ENCODE measurements at regions not wholly inside any gene's neighbourhood (a gene's known extent, or its start where the extent isn't known, plus 50 kb on each side); places are given as distances from the start of the nearest gene placed in this dataset.
A peak's percentile ranks its signal among the peaks of the same experiment; 100 is the strongest.
"Not testable (repeated sequence)": the region's sequence is repeated elsewhere in the genome, so short reads cannot be mapped to it uniquely, and the experiment has no call there.

- no peak for DNase-seq
Measured at GRCh38 chr13:109428146-109428545, 358.2 kb downstream of the IRS2 start.

- no peak for DNase-seq
Measured at GRCh38 chr13:109427695-109428094, 358.7 kb downstream of the IRS2 start.

- DNase-seq: no peak
Measured at GRCh38 chr13:109427148-109427547, 359.2 kb downstream of the IRS2 start.

- no peak for DNase-seq
Measured at GRCh38 chr13:109426690-109426990, 359.7 kb downstream of the IRS2 start.

GRCh38 chr13:109425821-109426689 is 360.3 kb downstream of the IRS2 start:
- no peak for DNase-seq

GRCh38 chr13:109422161-109422560 is 364.2 kb downstream of the IRS2 start:
- peak; percentile 4 for DNase-seq

- no peak for DNase-seq
Measured at GRCh38 chr13:109419896-109420295, 366.5 kb downstream of the IRS2 start.

GRCh38 chr13:109418111-109418510 is 368.3 kb downstream of the IRS2 start:
- no peak for DNase-seq

- no peak for DNase-seq
Measured at GRCh38 chr13:109416001-109416400, 370.4 kb downstream of the IRS2 start.

- DNase-seq: no peak
Measured at GRCh38 chr13:109415057-109415456, 371.3 kb downstream of the IRS2 start.

GRCh38 chr13:109412283-109412901 is 374.0 kb downstream of the IRS2 start:
- DNase-seq: no peak

GRCh38 chr13:109410868-109411267 is 375.5 kb downstream of the IRS2 start:
- no peak for DNase-seq

GRCh38 chr13:109408591-109409382 is 377.6 kb downstream of the IRS2 start:
- no peak for DNase-seq

- DNase-seq: no peak
Measured at GRCh38 chr13:109406376-109406992, 379.9 kb downstream of the IRS2 start.

GRCh38 chr13:109403012-109403421 is 383.4 kb downstream of the IRS2 start:
- DNase-seq: no peak

GRCh38 chr13:109401891-109402290 is 384.5 kb downstream of the IRS2 start:
- DNase-seq: no peak

GRCh38 chr13:109401307-109401706 is 385.1 kb downstream of the IRS2 start:
- no peak for DNase-seq

- no peak for DNase-seq
Measured at GRCh38 chr13:109400624-109401257, 385.6 kb downstream of the IRS2 start.

- no peak for DNase-seq
Measured at GRCh38 chr13:109400209-109400608, 386.2 kb downstream of the IRS2 start.

- DNase-seq: not testable (repeated sequence)
Measured at GRCh38 chr13:109398071-109398470, 388.3 kb downstream of the IRS2 start.

GRCh38 chr13:109397285-109397684 is 389.1 kb downstream of the IRS2 start:
- DNase-seq: no peak

- DNase-seq: no peak
Measured at GRCh38 chr13:109396266-109396665, 390.1 kb downstream of the IRS2 start.

GRCh38 chr13:109395014-109395413 is 391.4 kb downstream of the IRS2 start:
- DNase-seq: no peak
